Suprapubic skin (tissue), 4 donors: ENCODE measurements at regions not wholly inside any gene's neighbourhood (a gene's known extent, or its start where the extent isn't known, plus 50 kb on each side); places are given as distances from the start of the nearest gene placed in this dataset.

Experiments used
- EP300 ChIP-seq: sonication (generic); formaldehyde crosslinking; IDR thresholded peaks from one replicate; pipeline ENCODE4 v1.6.1; 2017; ENCODE audit warnings: antibody characterized with exemption
- POLR2A ChIP-seq, 2 donors: fragments of 450-650 bp; IDR thresholded peaks; one replicate each; pipeline ENCODE4 v1.6.1; 2017; ENCODE audit warnings: antibody characterized with exemption in 2 of 2, mild to moderate bottlenecking in 2 of 2, moderate library complexity in 2 of 2
- POLR2AphosphoS5 ChIP-seq, 3 donors: sonication (generic); formaldehyde crosslinking; IDR thresholded peaks; one replicate each; pipeline ENCODE4 v1.6.1; 2017; ENCODE audit warnings: antibody characterized with exemption in 3 of 3
- TF ChIP-seq, protein P1 (sequence below), 2 donors: fragments of 200-600 bp in 1 of 2; fragments of 450-650 bp in 1 of 2; sonication (generic) in 1 of 2; IDR thresholded peaks; one replicate each; pipeline ENCODE4 v1.5.1; 2016 to 2019; ENCODE audit warnings: antibody characterized with exemption in 2 of 2, mild to moderate bottlenecking in 1 of 2, moderate library complexity in 1 of 2

DNA sequence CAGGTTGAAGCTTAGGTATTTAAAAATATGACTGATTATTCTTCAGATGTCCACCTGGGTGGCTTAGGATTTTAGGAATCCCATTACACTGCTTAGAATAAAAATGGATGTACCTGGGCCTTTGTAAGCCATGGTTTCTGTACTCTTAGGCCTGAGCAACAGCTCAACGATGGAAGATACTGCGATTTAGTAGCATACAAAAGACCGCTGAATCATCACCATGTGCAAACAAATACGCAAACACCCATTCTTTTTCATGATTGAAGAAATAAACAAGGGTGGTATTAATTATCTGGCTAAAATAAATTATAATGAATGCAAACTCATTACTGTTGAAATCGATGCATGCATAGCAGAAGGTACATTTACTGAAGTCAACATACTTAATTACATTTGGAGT lies 188.9 kb downstream of the ZNF330 start:
- TF ChIP-seq, protein P1, sequence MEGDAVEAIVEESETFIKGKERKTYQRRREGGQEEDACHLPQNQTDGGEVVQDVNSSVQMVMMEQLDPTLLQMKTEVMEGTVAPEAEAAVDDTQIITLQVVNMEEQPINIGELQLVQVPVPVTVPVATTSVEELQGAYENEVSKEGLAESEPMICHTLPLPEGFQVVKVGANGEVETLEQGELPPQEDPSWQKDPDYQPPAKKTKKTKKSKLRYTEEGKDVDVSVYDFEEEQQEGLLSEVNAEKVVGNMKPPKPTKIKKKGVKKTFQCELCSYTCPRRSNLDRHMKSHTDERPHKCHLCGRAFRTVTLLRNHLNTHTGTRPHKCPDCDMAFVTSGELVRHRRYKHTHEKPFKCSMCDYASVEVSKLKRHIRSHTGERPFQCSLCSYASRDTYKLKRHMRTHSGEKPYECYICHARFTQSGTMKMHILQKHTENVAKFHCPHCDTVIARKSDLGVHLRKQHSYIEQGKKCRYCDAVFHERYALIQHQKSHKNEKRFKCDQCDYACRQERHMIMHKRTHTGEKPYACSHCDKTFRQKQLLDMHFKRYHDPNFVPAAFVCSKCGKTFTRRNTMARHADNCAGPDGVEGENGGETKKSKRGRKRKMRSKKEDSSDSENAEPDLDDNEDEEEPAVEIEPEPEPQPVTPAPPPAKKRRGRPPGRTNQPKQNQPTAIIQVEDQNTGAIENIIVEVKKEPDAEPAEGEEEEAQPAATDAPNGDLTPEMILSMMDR (IDR thresholded peaks at IDR 0.05), result no peak
- TF ChIP-seq POLR2A (IDR thresholded peaks at IDR 0.05) (no peak), EP300 (no peak), POLR2AphosphoS5 (IDR thresholded peaks at IDR 0.05) (no peak)
